Thyroid gland (tissue), 4 donors: ENCODE measurements at regions not wholly inside any gene's neighbourhood (a gene's known extent, or its start where the extent isn't known, plus 50 kb on each side); places are given as distances from the start of the nearest gene placed in this dataset.

ENCODE experiments used
- CTCF ChIP-seq, 6 experiments: fragments of 200-600 bp in 3 of 6; fragments of 450-650 bp in 3 of 6; sonication (generic) in 3 of 6; IDR thresholded peaks; one replicate each; pipeline ENCODE4 v1.5.1; 2016 to 2019; ENCODE audit warnings: antibody characterized with exemption in 6 of 6, mild to moderate bottlenecking in 2 of 6, inconsistent platforms in 1 of 6, moderate library complexity in 1 of 6
- POLR2A ChIP-seq, 2 donors: fragments of 450-650 bp; IDR thresholded peaks; one replicate each; pipeline ENCODE4 v1.6.1; 2017; ENCODE audit warnings: antibody characterized with exemption in 2 of 2, mild to moderate bottlenecking in 2 of 2, moderate library complexity in 1 of 2

GRCh38 chr1:244287726-244288125 lies 164.0 kb downstream of the ADSS2 start:
- TF ChIP-seq POLR2A (IDR thresholded peaks at IDR 0.05) = no peak
- TF ChIP-seq CTCF (IDR thresholded peaks at IDR 0.05) = no peak
